Middle frontal gyrus (tissue), 1 donor: ENCODE measurements at regions not wholly inside any gene's neighbourhood (a gene's known extent, or its start where the extent isn't known, plus 50 kb on each side); places are given as distances from the start of the nearest gene placed in this dataset.
A peak's percentile ranks its signal among the peaks of the same experiment; 100 is the strongest.
"Not testable (repeated sequence)": the region's sequence is repeated elsewhere in the genome, so short reads cannot be mapped to it uniquely, and the experiment has no call there.

Experiments used
- DNase-seq: peaks from one replicate; pipeline ENCODE4 v3.0.0-alpha.2; 2015; ENCODE audit warnings: low spot score; ENCODE audit errors: extremely low spot score

GRCh38 chr1:148432318-148432717 is 50.8 kb downstream of the PPIAL4G start:
- DNase-seq, result not testable (repeated sequence)

- DNase-seq, result not testable (repeated sequence)
Observed at GRCh38 chr1:148429856-148430255, 53.2 kb downstream of the PPIAL4G start.

- not testable (repeated sequence) for DNase-seq
Observed at GRCh38 chr1:148426940-148427611, 56.0 kb downstream of the PPIAL4G start.

GRCh38 chr1:148426385-148426784 is 56.7 kb downstream of the PPIAL4G start:
- not testable (repeated sequence) for DNase-seq

- DNase-seq, result not testable (repeated sequence)
Observed at GRCh38 chr1:148424143-148425003, 58.7 kb downstream of the PPIAL4G start.

- DNase-seq, result not testable (repeated sequence)
Observed at GRCh38 chr1:148422921-148423320, 60.2 kb downstream of the PPIAL4G start.

- not testable (repeated sequence) for DNase-seq
Observed at GRCh38 chr1:148417241-148417640, 65.9 kb downstream of the PPIAL4G start.

- DNase-seq, result not testable (repeated sequence)
Observed at GRCh38 chr1:148413385-148413784, 69.7 kb downstream of the PPIAL4G start.

GRCh38 chr1:148404786-148405568 is 78.1 kb downstream of the PPIAL4G start:
- not testable (repeated sequence) for DNase-seq

GRCh38 chr1:148403925-148404324 is 79.2 kb downstream of the PPIAL4G start:
- not testable (repeated sequence) for DNase-seq

GRCh38 chr1:148403085-148403456 is 80.0 kb downstream of the PPIAL4G start:
- not testable (repeated sequence) for DNase-seq

GRCh38 chr1:148402152-148403084 is 80.7 kb downstream of the PPIAL4G start:
- peak; percentile 28 for DNase-seq

GRCh38 chr1:148397516-148397915 is 85.6 kb downstream of the PPIAL4G start:
- not testable (repeated sequence) for DNase-seq

- DNase-seq, result not testable (repeated sequence)
Observed at GRCh38 chr1:148392505-148392904, 90.6 kb downstream of the PPIAL4G start.

GRCh38 chr1:148391323-148391722 is 91.8 kb downstream of the PPIAL4G start:
- not testable (repeated sequence) for DNase-seq

- DNase-seq, result no peak
Observed at GRCh38 chr1:148389027-148389339, 94.1 kb downstream of the PPIAL4G start.

GRCh38 chr1:148388260-148389026 is 94.7 kb downstream of the PPIAL4G start:
- peak; percentile 95 for DNase-seq

- not testable (repeated sequence) for DNase-seq
Observed at GRCh38 chr1:148387949-148388259, 95.2 kb downstream of the PPIAL4G start.

GRCh38 chr1:148387122-148387948 is 95.8 kb downstream of the PPIAL4G start:
- not testable (repeated sequence) for DNase-seq
